Central memory CD8-positive, alpha-beta T cell (primary cell): ENCODE measurements at regions not wholly inside any gene's neighbourhood (a gene's known extent, or its start where the extent isn't known, plus 50 kb on each side); places are given as distances from the start of the nearest gene placed in this dataset.

Experiments
- ATAC-seq: fragments of 150-1000 bp; cut with Tn5 transposase; replicated peaks from 2 replicates; pipeline ENCODE4 v1.10.0; 2022; ENCODE audit warnings: mild to moderate bottlenecking, moderate FRiP score, moderate number of reproducible peaks; ENCODE audit not compliant: poor library complexity, severe bottlenecking; ENCODE audit errors: extremely low read depth
- DNase-seq, 2 donors: peaks; one replicate each; pipeline ENCODE4 v3.0.0; 2021; ENCODE audit warnings: low spot score in 2 of 2
- H3K27ac Mint-ChIP-seq: one replicate; pipeline ENCODE4 v1.8.0; 2022; ENCODE audit warnings: low read depth, mild to moderate bottlenecking, moderate library complexity, mixed read lengths
- H3K27me3 Mint-ChIP-seq: one replicate; pipeline ENCODE4 v1.8.0; 2022; ENCODE audit warnings: mixed read lengths
- H3K36me3 Mint-ChIP-seq: one replicate; pipeline ENCODE4 v1.8.0; 2022; ENCODE audit warnings: mild to moderate bottlenecking, moderate library complexity, mixed read lengths; ENCODE audit not compliant: insufficient read depth
- H3K4me1 Mint-ChIP-seq: one replicate; pipeline ENCODE4 v1.8.0; 2022; ENCODE audit warnings: mixed read lengths
- H3K4me3 Mint-ChIP-seq: one replicate; pipeline ENCODE4 v1.8.0; 2022; ENCODE audit warnings: mild to moderate bottlenecking, moderate library complexity, mixed read lengths
- H3K9me3 Mint-ChIP-seq: one replicate; pipeline ENCODE4 v1.8.0; 2022; ENCODE audit warnings: mixed read lengths

DNA sequence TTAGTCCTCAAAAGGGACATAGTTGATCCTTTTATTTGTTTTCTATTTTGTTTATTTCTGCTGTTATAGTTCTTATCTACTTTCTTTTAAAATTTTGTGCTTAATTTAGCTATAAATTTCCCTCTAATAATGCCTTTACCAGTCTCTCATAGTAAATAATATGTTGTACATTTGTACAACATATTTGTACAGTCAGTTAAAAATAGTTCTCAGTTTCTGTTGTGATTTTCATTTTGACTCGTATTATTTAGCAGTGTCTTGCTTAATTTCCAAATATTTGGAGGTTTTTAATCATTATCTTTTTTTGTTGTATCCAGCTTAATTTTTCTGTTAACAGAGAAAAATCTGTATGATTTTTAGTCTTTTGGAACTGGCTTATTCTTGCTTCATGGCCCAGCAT, 443.6 kb upstream of the TRIB2 start:
- DNase-seq (no peak), ATAC-seq (no peak)
- Mint-ChIP-seq H3K9me3 (no peaks in the 10 kb centered on the region), H3K27ac (no peak overlapping the region), H3K27me3 (peaks cover 6% of the 10 kb centered on the region), H3K4me3 (no peak overlapping the region), H3K4me1 (peaks cover 8% of the 10 kb centered on the region), H3K36me3 (peaks cover 2% of the 10 kb centered on the region)

DNA sequence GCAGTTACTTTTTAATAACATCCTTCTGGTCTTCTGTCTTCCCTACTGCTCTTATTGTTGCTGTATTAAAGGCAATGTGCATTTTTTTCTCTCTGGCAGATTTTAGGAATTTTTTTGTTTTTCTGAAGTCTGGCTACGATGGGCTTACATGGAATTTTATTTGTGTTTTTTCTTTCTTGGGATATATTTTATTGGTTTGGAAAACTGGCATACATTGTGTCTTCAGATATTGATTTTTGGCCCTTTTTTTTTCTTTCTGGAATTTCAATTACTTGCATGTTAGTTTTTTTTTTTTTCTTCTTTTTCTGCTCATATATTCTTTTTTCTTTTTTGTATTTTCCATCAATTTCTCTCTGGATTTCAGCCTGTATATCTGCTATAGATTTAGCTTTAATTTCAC, 442.1 kb upstream of the TRIB2 start:
- no peaks in the 10 kb centered on the region for H3K36me3 Mint-ChIP-seq
- no peaks in the 10 kb centered on the region for H3K9me3 Mint-ChIP-seq
- H3K4me3 Mint-ChIP-seq: no peak overlapping the region
- H3K27ac Mint-ChIP-seq: no peak overlapping the region
- ATAC-seq (no peak), DNase-seq (no peak)
- peaks cover 8% of the 10 kb centered on the region for H3K4me1 Mint-ChIP-seq
- H3K27me3 Mint-ChIP-seq: peaks cover 6% of the 10 kb centered on the region

DNA sequence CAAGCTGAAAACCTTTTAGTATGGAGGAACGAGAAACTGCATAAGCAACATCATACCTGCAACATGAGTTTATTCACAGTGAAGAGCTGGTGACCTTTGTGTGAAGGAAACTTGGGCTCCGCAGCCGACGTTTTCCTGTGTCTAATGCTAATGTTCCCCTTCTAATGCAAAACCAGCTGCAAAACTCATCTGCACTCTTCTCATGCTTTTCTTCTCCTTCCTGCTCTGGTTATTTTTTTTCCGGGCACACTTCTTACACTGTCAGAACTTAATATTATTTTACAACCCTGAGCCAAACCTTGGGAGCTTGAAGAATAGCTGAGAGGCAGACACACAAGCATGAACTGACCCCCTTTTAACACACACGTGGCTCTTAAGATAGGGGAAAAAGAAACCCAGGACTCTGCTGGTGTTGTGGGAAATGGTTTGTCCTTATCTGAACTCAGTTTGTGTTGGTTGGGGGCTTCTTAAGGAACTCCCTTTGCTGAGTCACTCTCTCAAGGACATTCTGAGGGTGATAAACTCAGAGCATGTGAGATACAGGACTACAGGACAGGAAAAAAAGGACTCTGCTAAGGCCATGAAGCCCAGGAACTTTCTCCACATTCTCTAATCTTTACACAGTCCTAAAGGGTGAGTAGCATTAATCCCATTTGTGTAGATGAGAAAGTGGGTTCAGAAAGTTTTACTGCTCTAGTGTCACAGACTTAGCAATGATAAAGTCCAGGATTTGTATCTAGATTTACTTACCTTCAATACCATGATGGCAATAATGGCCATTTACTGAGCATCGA, 439.3 kb upstream of the TRIB2 start:
- Mint-ChIP-seq H3K27ac (no peak overlapping the region), H3K9me3 (no peaks in the 10 kb centered on the region), H3K27me3 (peaks cover 6% of the 10 kb centered on the region), H3K4me3 (no peak overlapping the region), H3K4me1 (no peaks in the 10 kb centered on the region), H3K36me3 (peaks cover 2% of the 10 kb centered on the region)
- DNase-seq: no peak
- no peak for ATAC-seq

DNA sequence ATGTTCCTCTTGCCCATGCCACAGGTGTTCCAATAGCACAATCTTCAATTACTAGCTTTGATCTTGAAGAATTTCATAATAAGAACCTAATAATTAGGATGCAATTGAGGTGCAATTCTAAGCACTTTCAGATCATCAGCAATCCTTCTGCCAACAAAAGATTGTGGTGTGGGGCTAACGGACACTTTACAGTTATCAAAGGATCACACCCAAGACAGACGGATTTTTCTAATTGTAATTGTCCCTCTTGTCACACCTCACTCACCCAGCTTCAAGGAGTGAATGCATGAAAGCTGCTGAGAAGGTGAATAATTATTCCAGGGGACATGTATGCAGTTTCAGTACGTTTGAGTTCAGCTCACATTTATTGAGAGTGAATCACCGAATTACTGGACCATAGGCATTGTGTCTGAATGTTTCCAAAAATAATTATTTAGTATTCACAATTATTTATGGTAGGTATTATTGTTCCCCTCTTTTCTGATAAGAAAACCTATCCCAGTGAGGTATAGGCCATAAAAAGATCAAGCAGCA, 438.5 kb upstream of the TRIB2 start:
- H3K27me3 Mint-ChIP-seq: peaks cover 6% of the 10 kb centered on the region
- no peaks in the 10 kb centered on the region for H3K4me1 Mint-ChIP-seq
- ATAC-seq: no peak

DNA sequence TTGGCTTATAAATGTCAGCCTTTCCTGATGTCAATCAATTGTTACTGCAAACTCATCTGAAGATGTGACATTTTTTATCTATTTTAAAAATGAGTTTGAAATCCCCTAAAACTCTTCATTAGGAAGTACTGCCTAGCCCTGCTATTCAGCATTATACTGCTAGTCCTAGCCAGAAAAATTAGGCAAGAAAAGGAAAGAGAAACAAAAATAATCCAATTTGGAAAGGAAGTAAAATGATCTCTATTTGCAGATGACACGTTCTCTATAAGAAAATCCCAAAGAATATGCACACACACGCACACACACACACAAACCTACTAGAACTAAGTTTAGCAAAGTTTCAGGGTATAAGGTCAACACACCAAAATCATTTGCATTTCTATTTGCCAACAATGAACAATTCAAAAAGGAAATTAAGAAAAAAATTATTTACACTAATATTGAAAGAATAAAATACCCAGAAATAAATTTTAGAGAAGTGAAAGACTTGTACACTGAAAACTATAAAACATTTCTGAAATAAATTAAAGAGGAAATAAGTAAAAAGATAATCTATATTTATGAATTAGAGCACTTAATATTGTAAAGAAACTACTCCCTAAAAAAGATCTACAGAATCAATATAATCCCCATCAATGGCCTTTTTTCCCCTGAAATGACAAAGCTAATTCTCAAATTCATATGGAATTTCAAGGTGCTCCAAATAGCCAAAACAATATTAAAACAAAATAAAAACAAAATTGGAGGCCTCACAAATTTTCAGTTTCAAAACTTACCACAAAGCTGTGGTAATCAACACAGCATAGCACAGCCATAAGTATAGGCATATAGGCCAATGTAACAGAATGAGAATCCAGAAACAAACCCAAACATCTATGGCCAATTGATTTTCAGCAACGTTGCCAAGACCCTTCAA, 433.7 kb upstream of the TRIB2 start:
- Mint-ChIP-seq H3K9me3 (no peaks in the 10 kb centered on the region), H3K36me3 (peaks cover 2% of the 10 kb centered on the region), H3K4me1 (peaks cover 6% of the 10 kb centered on the region), H3K4me3 (no peak overlapping the region), H3K27me3 (no peaks in the 10 kb centered on the region), H3K27ac (no peak overlapping the region)
- no peak for DNase-seq
- ATAC-seq: no peak

More for the DNA sequence above, 438.5 kb upstream of the TRIB2 start:
- DNase-seq: no peak
- Mint-ChIP-seq H3K4me3 (no peak overlapping the region), H3K27ac (no peak overlapping the region), H3K36me3 (peaks cover 2% of the 10 kb centered on the region), H3K9me3 (no peaks in the 10 kb centered on the region)

DNA sequence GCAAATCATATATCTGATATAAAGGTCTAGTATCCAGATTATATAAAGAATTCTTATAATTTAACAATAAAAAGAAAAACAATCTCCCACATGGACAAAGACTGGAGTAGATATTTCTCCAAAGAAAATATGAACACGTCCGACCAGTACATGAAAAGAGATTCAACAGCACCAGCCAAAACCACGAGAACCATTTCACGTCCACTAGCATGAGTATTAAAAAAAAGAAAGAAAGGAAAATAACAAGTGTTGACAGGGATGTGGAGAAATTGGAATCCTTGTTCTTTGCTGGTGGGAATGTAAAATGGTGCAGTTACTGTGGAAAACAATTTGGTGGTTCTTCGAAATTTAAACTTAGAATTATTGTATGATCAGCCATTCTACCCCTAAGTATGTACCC, 432.7 kb upstream of the TRIB2 start:
- no peaks in the 10 kb centered on the region for H3K27me3 Mint-ChIP-seq
- no peaks in the 10 kb centered on the region for H3K9me3 Mint-ChIP-seq
- no peak overlapping the region for H3K4me3 Mint-ChIP-seq
- H3K4me1 Mint-ChIP-seq: peaks cover 6% of the 10 kb centered on the region
- no peak for ATAC-seq
- DNase-seq: no peak
- H3K36me3 Mint-ChIP-seq: peaks cover 2% of the 10 kb centered on the region
- no peak overlapping the region for H3K27ac Mint-ChIP-seq

DNA sequence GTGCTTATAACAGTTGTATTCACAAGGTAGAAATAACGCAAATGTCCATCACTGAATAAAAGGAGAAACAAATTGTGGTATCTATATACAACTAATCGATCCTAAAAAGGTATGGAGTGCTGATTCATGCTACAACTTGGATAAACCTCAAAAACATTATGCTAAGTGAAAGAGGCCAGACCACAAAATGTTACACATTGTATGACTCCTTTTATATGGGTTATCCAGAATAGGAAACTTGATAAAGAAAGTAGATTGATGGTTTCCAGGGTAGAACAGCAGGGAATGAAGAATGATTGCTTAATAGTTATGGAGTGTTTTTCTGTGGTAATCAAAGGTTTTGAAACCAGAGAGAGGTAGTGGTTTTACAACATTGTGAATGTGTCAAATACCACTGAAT, 432.2 kb upstream of the TRIB2 start:
- no peaks in the 10 kb centered on the region for H3K27me3 Mint-ChIP-seq
- DNase-seq (no peak), ATAC-seq (no peak)
- peaks cover 6% of the 10 kb centered on the region for H3K4me1 Mint-ChIP-seq
- H3K36me3 Mint-ChIP-seq: peaks cover 2% of the 10 kb centered on the region
- no peak overlapping the region for H3K27ac Mint-ChIP-seq
- no peak overlapping the region for H3K4me3 Mint-ChIP-seq
- no peaks in the 10 kb centered on the region for H3K9me3 Mint-ChIP-seq

DNA sequence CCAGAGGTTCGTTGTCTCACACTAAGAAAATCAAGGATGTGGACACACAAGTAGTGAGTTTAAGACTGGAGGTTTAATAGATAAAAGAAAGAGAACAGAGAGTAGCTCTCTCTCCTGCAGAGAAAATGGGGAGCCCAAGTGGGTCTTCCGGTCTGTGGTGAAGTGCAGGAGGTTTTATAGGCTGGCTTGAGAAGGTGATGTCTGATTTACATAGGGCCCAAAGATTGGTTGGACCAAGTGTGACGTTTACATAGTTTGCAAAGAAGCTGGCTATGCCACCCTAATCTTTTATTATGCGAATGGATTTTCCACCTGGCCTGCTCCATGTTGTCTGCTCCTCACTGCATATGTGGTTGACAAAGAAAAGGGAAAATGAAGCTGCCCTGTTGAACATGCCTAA, 430.4 kb upstream of the TRIB2 start:
- Mint-ChIP-seq H3K36me3 (peaks cover 2% of the 10 kb centered on the region), H3K9me3 (no peaks in the 10 kb centered on the region), H3K27ac (no peak overlapping the region), H3K4me3 (no peak overlapping the region), H3K4me1 (peaks cover 6% of the 10 kb centered on the region), H3K27me3 (no peaks in the 10 kb centered on the region)
- DNase-seq (no peak), ATAC-seq (no peak)

DNA sequence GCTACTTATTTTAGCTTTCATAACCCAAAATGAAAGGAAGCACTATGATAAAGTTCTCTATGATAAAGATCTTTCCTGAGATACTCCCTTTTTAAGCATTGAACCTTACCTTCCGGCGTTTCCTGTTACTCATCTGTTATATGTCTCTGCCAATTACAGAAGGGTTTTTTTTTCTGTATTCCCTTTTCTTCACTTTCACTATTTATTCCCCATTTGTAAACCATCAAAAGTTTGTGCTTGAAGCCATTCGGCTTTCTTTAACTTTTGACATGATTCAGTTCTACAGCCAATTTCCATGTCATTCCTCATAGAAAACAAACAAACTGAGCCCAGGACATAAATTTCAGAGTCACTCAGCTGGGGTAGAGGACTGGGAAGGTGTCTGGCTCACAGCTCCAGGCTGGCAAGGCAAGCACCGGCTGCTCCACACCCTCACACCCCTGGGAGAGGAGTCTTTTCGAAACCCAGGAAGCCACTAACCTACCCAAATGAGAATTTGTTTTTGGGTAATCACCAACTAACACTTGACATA, 429.4 kb upstream of the TRIB2 start:
- no peak for DNase-seq
- H3K4me3 Mint-ChIP-seq: no peak overlapping the region
- H3K36me3 Mint-ChIP-seq: no peaks in the 10 kb centered on the region
- no peak for ATAC-seq
- H3K27me3 Mint-ChIP-seq: no peaks in the 10 kb centered on the region
- H3K9me3 Mint-ChIP-seq: no peaks in the 10 kb centered on the region
- peaks cover 6% of the 10 kb centered on the region for H3K4me1 Mint-ChIP-seq
- no peak overlapping the region for H3K27ac Mint-ChIP-seq

DNA sequence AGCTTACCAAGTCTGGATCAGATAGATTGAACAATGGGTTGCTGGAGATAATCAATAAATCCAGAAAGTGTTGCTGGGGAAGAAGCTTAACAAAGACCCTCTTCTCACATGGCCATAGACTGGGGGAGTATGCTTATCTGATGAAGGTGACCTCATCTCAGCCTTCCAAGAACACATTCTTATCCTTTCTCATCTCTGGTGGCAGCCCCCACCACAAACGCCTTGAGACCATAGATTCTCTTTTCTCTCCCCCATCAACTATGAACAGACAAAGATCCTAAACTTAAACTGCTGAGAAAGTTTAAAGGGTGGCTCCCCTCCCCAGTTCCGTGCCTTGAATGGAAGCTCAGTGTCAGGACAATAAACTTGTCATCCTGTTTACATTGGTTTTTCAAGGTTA, 428.7 kb upstream of the TRIB2 start:
- ATAC-seq: no peak
- peaks cover 6% of the 10 kb centered on the region for H3K4me1 Mint-ChIP-seq
- H3K27ac Mint-ChIP-seq: no peak overlapping the region
- H3K9me3 Mint-ChIP-seq: no peaks in the 10 kb centered on the region
- no peak overlapping the region for H3K4me3 Mint-ChIP-seq
- H3K27me3 Mint-ChIP-seq: no peaks in the 10 kb centered on the region
- DNase-seq: no peak
- H3K36me3 Mint-ChIP-seq: no peaks in the 10 kb centered on the region

DNA sequence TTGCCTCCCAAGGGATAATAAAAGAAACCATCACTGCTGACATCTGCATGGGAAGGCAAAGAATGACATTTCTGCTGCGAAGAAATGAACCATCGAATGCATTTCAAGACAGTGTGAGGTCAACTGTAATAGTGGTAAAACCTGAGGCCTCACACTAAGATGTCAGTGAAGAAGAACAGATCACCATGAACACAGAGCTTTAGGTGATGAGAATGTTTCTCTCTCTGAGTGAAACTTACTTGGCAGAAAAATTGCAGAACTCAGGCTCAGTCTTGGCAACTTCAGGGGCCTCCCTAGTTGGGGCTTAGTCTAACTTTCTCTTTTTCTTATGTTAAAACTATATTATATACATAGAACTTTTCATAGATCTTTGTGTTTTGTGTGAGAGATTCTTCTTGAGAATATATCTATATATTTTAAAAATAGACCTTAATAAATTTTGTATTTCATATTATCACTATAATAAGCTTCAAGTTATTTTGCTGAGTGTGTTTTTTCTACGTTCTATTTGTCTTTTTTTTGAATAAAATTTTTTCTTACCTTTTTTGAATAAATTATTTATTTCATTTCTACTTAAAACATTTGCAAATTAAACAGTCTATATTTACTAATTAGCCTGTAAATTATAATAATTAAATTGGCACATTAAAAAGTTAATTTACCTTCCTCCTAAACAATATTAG, 427.5 kb upstream of the TRIB2 start:
- DNase-seq (no peak), ATAC-seq (no peak)
- Mint-ChIP-seq H3K27me3 (no peaks in the 10 kb centered on the region), H3K36me3 (no peaks in the 10 kb centered on the region), H3K9me3 (no peaks in the 10 kb centered on the region), H3K4me3 (no peak overlapping the region), H3K4me1 (peaks cover 14% of the 10 kb centered on the region), H3K27ac (no peak overlapping the region)

DNA sequence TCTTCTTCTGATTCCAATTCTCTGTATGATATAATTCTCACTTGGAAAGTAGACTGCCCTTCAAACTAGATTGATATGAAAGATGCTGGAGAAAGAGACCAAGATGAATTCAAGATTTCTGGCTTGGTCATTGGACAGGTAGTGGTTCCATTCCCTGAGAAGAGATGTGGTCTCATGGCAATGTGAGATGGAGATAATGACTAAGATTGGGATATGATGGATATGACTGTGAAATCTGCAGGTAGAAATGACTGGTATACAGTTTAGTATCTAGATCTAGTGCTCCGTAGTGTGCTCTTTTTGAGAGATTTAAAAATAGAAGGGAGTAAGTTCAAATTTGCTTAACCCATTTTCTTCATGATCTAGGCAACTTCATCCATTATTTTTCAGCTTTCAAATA, 425.4 kb upstream of the TRIB2 start:
- Mint-ChIP-seq H3K27me3 (no peaks in the 10 kb centered on the region), H3K4me3 (no peak overlapping the region), H3K4me1 (peaks cover 20% of the 10 kb centered on the region), H3K9me3 (no peaks in the 10 kb centered on the region), H3K36me3 (no peaks in the 10 kb centered on the region), H3K27ac (no peak overlapping the region)
- DNase-seq (no peak), ATAC-seq (no peak)
